GM12878 (cell line): ENCODE measurements at regions not wholly inside any gene's neighbourhood (a gene's known extent, or its start where the extent isn't known, plus 50 kb on each side); places are given as distances from the start of the nearest gene placed in this dataset.

ENCODE experiments used
- ATAC-seq: fragments of 200-7000 bp; cut with Tn5 transposase; 3 replicates; pipeline ENCODE4 v1.9.1; 2020; ENCODE audit warnings: mild to moderate bottlenecking, moderate library complexity
- BruUV-seq: library from RNA; stranded (reverse); fragments of 400-500 nt; replicated peaks from 2 replicates; lab custom pipeline; 2021; lab: Mats Ljungman, UMichigan
- CTCF ChIA-PET: fragments of 300-600 bp; sonication (Branson Sonifier 250); formaldehyde crosslinking; extraction: SDS; loops from one replicate; lab custom pipeline; 2021; ENCODE audit warnings: inconsistent platforms; lab: Yijun Ruan, JAX
- POLR2A ChIA-PET: fragments of 350-600 bp; formaldehyde crosslinking; extraction: SDS; loops from one replicate; lab custom pipeline; 2021; ENCODE audit warnings: inconsistent platforms; lab: Charles Lee
- RAD21 ChIA-PET: fragments of 300-600 bp; sonication (Branson Sonifier 250); formaldehyde crosslinking; loops from one replicate; lab custom pipeline; 2023; ENCODE audit warnings: antibody characterized with exemption; ENCODE audit not compliant: unreplicated experiment; lab: Charles Lee
- SMC1A ChIA-PET: fragments of 300-600 bp; sonication (Branson Sonifier 250); formaldehyde crosslinking; loops from one replicate; lab custom pipeline; 2023; ENCODE audit not compliant: unreplicated experiment, uncharacterized antibody; lab: Charles Lee
- DNase-seq: peaks from one replicate; pipeline ENCODE4 v3.0.0-alpha.2; 2011; ENCODE audit warnings: low read depth, low spot score
- FAIRE-seq: peaks from 3 replicates; lab custom pipeline; 2011; peaks lifted over from hg19 to GRCh38; lab: Jason Lieb, UNC
- H2AFZ ChIP-seq: 2 replicates; pipeline ENCODE4 v1.6.0; 2011; ENCODE audit warnings: low read depth, low read length, control low read depth; ENCODE audit not compliant: control insufficient read depth
- H3K27ac ChIP-seq: 2 replicates; pipeline ENCODE4 v1.5.1; 2011; ENCODE audit warnings: control low read depth; ENCODE audit not compliant: control insufficient read depth, insufficient read depth
- H3K27me3 ChIP-seq, 2 experiments: replicated peaks in 1 of 2; 2 replicates each; pipeline versions ENCODE4 v1.6.0 to v1.6.1; 2011; ENCODE audit warnings: low read length in 1 of 2; ENCODE audit not compliant: control insufficient read depth in 2 of 2, insufficient read depth in 2 of 2
- H3K36me3 ChIP-seq, 2 experiments: 2 replicates each; pipeline ENCODE4 v1.5.1; 2011; ENCODE audit warnings: low read length in 1 of 2; ENCODE audit not compliant: control insufficient read depth in 2 of 2, insufficient read depth in 2 of 2
- H3K4me1 ChIP-seq: 2 replicates; pipeline ENCODE4 v1.6.1; 2011; ENCODE audit warnings: mild to moderate bottlenecking, low read length, moderate library complexity, mixed read lengths; ENCODE audit not compliant: control insufficient read depth, insufficient read depth
- H3K4me2 ChIP-seq: 2 replicates; pipeline ENCODE4 v1.6.0; 2011; ENCODE audit warnings: control low read depth; ENCODE audit not compliant: control insufficient read depth, insufficient read depth
- H3K4me3 ChIP-seq: fragments of 200-600 bp; sonication (generic); 2 replicates; pipeline ENCODE4 v1.5.1; 2016
- H3K79me2 ChIP-seq: 2 replicates; pipeline ENCODE4 v1.6.0; 2011; ENCODE audit warnings: low read length; ENCODE audit not compliant: control insufficient read depth, insufficient read depth
- H3K9ac ChIP-seq: 2 replicates; pipeline ENCODE4 v1.8.0; 2011; ENCODE audit warnings: low read length, control low read depth, mixed read lengths; ENCODE audit not compliant: control insufficient read depth, insufficient read depth
- H3K9me3 ChIP-seq: replicated peaks from 3 replicates; pipeline ENCODE4 v1.5.1; 2011; ENCODE audit warnings: mild to moderate bottlenecking, low read length; ENCODE audit not compliant: control insufficient read depth, insufficient read depth
- H4K20me1 ChIP-seq: 2 replicates; pipeline ENCODE4 v1.6.0; 2011; ENCODE audit not compliant: control insufficient read depth, insufficient read depth
- NR2F1 ChIP-seq: fragments of 450-650 bp; conservative IDR thresholded peaks from 2 replicates; pipeline ENCODE4 v1.6.1; 2017; ENCODE audit warnings: mild to moderate bottlenecking
- SUZ12 ChIP-seq: fragments of 200-600 bp; sonication (generic); IDR thresholded peaks from one replicate; pipeline ENCODE4 v1.6.1; 2018; ENCODE audit warnings: antibody characterized with exemption, mild to moderate bottlenecking; ENCODE audit not compliant: unreplicated experiment
- WGBS: methylation state at CpG from one replicate; pipeline ENCODE4 v1.1.6; 2016; ENCODE audit warnings: low lambda C conversion rate; ENCODE audit not compliant: insufficient replicate concordance, insufficient coverage; ENCODE audit errors: missing lambda C conversion rate; 5-methylcytosine and 5-hydroxymethylcytosine counted together
- in situ Hi-C: fragments of 300-500 bp; cut with MboI; formaldehyde crosslinking; loops from 9 replicates; pipeline ENCODE4 v1.14.3; 2018; ENCODE audit warnings: mixed read lengths
- intact Hi-C: fragments of 100-400 bp; cut with micrococcal nuclease; formaldehyde crosslinking; loops from one replicate; pipeline ENCODE4 v1.14.2; 2022; ENCODE audit not compliant: unreplicated experiment
- TF ChIP-seq, protein P1 (sequence below): fragments of 450-650 bp; conservative IDR thresholded peaks from 2 replicates; pipeline ENCODE4 v1.6.1; 2017; ENCODE audit warnings: mild to moderate bottlenecking, moderate library complexity
- TF ChIP-seq, protein P2 (sequence below): IDR thresholded peaks from 2 replicates; pipeline ENCODE4 v1.6.1; 2011; ENCODE audit warnings: low read depth, low read length, improper control_type of control experiment, borderline replicate concordance
- TF ChIP-seq, protein P3 (sequence below): IDR thresholded peaks from 2 replicates; pipeline ENCODE4 v1.6.1; 2011; ENCODE audit warnings: borderline replicate concordance, low read depth, mild to moderate bottlenecking, moderate library complexity, mixed read lengths, low read length; ENCODE audit not compliant: insufficient read depth; ENCODE audit errors: extremely low read length

DNA sequence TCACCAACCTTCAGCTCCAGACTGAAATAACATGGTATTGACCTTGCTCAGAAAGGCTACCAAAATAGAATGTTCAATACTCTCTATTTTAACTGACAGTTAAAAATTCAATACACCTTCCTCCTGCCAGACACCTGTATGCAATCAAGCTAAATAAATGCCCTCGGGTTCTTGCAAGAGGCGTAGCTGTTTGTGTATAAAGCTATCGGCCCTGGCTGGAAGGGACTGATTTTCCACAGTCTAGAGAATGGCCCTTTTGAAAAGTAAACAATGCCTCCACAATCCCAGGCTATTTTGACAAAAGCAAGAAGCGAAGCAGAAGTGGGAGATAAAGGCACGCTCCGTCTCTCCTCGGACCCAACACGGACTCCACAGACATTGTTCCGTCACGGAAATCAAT is 791.2 kb downstream of the BRD1 start:
- Histone ChIP-seq H3K4me2 (no peak overlapping the region), H3K79me2 (no peaks in the 10 kb centered on the region), H3K4me1 (no peaks in the 10 kb centered on the region), H4K20me1 (no peaks in the 10 kb centered on the region), H2AFZ (no peak overlapping the region), H3K4me3 (no peak overlapping the region), H3K27me3 (no peaks in the 10 kb centered on the region), H3K9ac (no peak overlapping the region), H3K27ac (no peak overlapping the region), H3K36me3 (no peaks in the 10 kb centered on the region), H3K9me3 (no peaks in the 10 kb centered on the region; the same call in 2 of the 3 replicates)
- POLR2A ChIA-PET = no interaction called here
- no peak for ATAC-seq
- CTCF ChIA-PET = no interaction called here
- in situ Hi-C loops = no loop called here
- DNase-seq = no peak
- WGBS = 57% methylated on average over 10 of the region's 10 CpGs
- intact Hi-C loops = no loop called here
- BruUV-seq = no TSS peak
- SMC1A ChIA-PET = no interaction called here
- RAD21 ChIA-PET = no interaction called here
- TF ChIP-seq, protein P1, sequence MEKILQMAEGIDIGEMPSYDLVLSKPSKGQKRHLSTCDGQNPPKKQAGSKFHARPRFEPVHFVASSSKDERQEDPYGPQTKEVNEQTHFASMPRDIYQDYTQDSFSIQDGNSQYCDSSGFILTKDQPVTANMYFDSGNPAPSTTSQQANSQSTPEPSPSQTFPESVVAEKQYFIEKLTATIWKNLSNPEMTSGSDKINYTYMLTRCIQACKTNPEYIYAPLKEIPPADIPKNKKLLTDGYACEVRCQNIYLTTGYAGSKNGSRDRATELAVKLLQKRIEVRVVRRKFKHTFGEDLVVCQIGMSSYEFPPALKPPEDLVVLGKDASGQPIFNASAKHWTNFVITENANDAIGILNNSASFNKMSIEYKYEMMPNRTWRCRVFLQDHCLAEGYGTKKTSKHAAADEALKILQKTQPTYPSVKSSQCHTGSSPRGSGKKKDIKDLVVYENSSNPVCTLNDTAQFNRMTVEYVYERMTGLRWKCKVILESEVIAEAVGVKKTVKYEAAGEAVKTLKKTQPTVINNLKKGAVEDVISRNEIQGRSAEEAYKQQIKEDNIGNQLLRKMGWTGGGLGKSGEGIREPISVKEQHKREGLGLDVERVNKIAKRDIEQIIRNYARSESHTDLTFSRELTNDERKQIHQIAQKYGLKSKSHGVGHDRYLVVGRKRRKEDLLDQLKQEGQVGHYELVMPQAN = no peak
- TF ChIP-seq, protein P2, sequence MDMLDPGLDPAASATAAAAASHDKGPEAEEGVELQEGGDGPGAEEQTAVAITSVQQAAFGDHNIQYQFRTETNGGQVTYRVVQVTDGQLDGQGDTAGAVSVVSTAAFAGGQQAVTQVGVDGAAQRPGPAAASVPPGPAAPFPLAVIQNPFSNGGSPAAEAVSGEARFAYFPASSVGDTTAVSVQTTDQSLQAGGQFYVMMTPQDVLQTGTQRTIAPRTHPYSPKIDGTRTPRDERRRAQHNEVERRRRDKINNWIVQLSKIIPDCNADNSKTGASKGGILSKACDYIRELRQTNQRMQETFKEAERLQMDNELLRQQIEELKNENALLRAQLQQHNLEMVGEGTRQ = no peak
- TF ChIP-seq, protein P3, sequence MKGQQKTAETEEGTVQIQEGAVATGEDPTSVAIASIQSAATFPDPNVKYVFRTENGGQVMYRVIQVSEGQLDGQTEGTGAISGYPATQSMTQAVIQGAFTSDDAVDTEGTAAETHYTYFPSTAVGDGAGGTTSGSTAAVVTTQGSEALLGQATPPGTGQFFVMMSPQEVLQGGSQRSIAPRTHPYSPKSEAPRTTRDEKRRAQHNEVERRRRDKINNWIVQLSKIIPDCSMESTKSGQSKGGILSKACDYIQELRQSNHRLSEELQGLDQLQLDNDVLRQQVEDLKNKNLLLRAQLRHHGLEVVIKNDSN = no peak
- TF ChIP-seq NR2F1 (no peak), SUZ12 (no peak)
- no peak for FAIRE-seq
